Nephron progenitor cell (in vitro differentiated cells): ENCODE measurements at regions not wholly inside any gene's neighbourhood (a gene's known extent, or its start where the extent isn't known, plus 50 kb on each side); places are given as distances from the start of the nearest gene placed in this dataset.

Experiments used
- DNase-seq: peaks from one replicate; pipeline ENCODE4 v3.0.0; 2021
- H3K27ac Mint-ChIP-seq: 2 replicates; pipeline ENCODE4 v1.8.0; 2021; ENCODE audit warnings: mild to moderate bottlenecking, moderate library complexity, mixed read lengths
- H3K27me3 Mint-ChIP-seq: 2 replicates; pipeline ENCODE4 v1.8.0; 2021; ENCODE audit warnings: mild to moderate bottlenecking, low read depth, mixed read lengths; ENCODE audit not compliant: poor library complexity
- H3K36me3 Mint-ChIP-seq: 2 replicates; pipeline ENCODE4 v1.8.0; 2021; ENCODE audit warnings: low read depth, mixed read lengths
- H3K4me1 Mint-ChIP-seq: 2 replicates; pipeline ENCODE4 v1.8.0; 2021; ENCODE audit warnings: mixed read lengths
- H3K4me3 Mint-ChIP-seq: 2 replicates; pipeline ENCODE4 v1.8.0; 2021; ENCODE audit warnings: mild to moderate bottlenecking, moderate library complexity, mixed read lengths
- H3K9me3 Mint-ChIP-seq: 2 replicates; pipeline ENCODE4 v1.8.0; 2021; ENCODE audit warnings: mild to moderate bottlenecking, moderate library complexity, mixed read lengths
- TF ChIP-seq, protein P1 (sequence below): fragments of 200-600 bp; sonication (generic); IDR thresholded peaks from 2 replicates; pipeline ENCODE4 v1.5.0; 2021; ENCODE audit warnings: antibody characterized with exemption

- no peak overlapping the region for H3K27ac Mint-ChIP-seq
- H3K36me3 Mint-ChIP-seq = no peaks in the 10 kb centered on the region
- H3K27me3 Mint-ChIP-seq = no peaks in the 10 kb centered on the region
- no peak for DNase-seq
- no peaks in the 10 kb centered on the region for H3K9me3 Mint-ChIP-seq
- H3K4me1 Mint-ChIP-seq = peaks cover 20% of the 10 kb centered on the region
- TF ChIP-seq, protein P1, sequence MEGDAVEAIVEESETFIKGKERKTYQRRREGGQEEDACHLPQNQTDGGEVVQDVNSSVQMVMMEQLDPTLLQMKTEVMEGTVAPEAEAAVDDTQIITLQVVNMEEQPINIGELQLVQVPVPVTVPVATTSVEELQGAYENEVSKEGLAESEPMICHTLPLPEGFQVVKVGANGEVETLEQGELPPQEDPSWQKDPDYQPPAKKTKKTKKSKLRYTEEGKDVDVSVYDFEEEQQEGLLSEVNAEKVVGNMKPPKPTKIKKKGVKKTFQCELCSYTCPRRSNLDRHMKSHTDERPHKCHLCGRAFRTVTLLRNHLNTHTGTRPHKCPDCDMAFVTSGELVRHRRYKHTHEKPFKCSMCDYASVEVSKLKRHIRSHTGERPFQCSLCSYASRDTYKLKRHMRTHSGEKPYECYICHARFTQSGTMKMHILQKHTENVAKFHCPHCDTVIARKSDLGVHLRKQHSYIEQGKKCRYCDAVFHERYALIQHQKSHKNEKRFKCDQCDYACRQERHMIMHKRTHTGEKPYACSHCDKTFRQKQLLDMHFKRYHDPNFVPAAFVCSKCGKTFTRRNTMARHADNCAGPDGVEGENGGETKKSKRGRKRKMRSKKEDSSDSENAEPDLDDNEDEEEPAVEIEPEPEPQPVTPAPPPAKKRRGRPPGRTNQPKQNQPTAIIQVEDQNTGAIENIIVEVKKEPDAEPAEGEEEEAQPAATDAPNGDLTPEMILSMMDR = no peak
- no peak overlapping the region for H3K4me3 Mint-ChIP-seq
Measured at GRCh38 chr3:18223974-18224373, 201.2 kb downstream of the SATB1 start.

GRCh38 chr3:18223571-18223970 lies 201.6 kb downstream of the SATB1 start:
- Mint-ChIP-seq H3K4me3 (no peak overlapping the region), H3K36me3 (no peaks in the 10 kb centered on the region)
- TF ChIP-seq, protein P1 = no peak

DNA sequence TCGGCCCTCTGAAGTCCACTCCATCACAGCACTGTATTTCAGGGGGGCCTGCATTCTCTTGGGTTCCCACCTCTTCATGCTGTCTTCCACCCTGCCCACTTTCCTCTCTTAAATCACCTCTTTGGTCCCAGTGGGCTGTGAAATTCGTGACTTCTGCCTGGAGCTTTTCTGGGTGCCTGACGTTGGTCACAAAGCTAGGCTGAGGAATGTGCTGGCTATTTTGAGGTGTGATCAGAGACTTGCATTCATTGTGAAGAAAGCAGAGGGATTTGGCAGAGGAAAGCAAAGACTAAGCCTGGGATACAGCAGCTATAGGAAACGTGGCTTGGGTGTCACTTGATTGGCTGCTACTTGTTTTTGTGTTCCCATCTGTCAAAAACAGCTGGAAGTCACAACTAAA lies 202.5 kb downstream of the SATB1 start:
- no peaks in the 10 kb centered on the region for H3K9me3 Mint-ChIP-seq
- TF ChIP-seq, protein P1 = no peak
- no peak overlapping the region for H3K4me3 Mint-ChIP-seq
- no peaks in the 10 kb centered on the region for H3K27me3 Mint-ChIP-seq
- H3K36me3 Mint-ChIP-seq = no peaks in the 10 kb centered on the region
- H3K4me1 Mint-ChIP-seq = peaks cover 20% of the 10 kb centered on the region
- H3K27ac Mint-ChIP-seq = no peak overlapping the region
- DNase-seq = no peak

More at GRCh38 chr3:18223571-18223970, 201.6 kb downstream of the SATB1 start:
- H3K27me3 Mint-ChIP-seq = no peaks in the 10 kb centered on the region
- H3K27ac Mint-ChIP-seq = no peak overlapping the region
- no peaks in the 10 kb centered on the region for H3K9me3 Mint-ChIP-seq
- peak; percentile 13 for DNase-seq
- H3K4me1 Mint-ChIP-seq = peaks cover 20% of the 10 kb centered on the region

DNA sequence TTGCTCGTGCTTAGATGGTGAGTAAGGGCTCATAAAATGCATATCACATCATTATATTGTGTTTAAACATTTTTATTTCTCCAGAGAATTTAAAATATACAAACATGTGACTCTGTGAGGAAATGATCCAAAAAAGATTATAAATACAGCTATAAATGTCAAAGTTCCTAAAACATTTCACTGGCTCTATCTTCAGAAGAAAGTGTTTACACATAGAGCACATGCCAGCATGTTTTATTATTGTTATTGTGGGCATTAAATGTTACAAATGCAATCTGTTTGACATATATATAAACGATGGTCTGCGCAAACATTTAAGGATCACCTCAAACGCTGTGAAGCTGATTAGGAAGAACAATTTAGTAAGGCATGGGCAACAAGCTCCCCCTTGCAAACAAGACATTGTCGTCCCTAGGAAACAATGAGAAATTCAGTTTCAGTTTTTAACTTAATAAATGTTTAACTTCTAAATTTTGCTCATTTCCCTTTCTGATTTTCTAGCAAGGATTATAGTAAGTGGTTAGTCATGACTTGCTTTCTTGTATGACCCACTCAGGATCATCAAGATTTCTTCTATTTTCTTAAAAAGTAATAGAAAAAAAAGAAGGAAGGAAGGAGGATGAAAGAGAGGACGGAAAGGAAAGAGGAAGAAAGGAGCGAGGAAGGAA lies 207.5 kb downstream of the SATB1 start:
- Mint-ChIP-seq H3K27ac (no peak overlapping the region), H3K9me3 (no peaks in the 10 kb centered on the region), H3K4me3 (no peak overlapping the region), H3K4me1 (peaks cover 7% of the 10 kb centered on the region), H3K27me3 (no peaks in the 10 kb centered on the region), H3K36me3 (no peaks in the 10 kb centered on the region)
- DNase-seq = no peak
- TF ChIP-seq, protein P1 = no peak

GRCh38 chr3:18216996-18217395 lies 208.1 kb downstream of the SATB1 start:
- H3K27me3 Mint-ChIP-seq = no peaks in the 10 kb centered on the region
- no peak overlapping the region for H3K4me3 Mint-ChIP-seq
- H3K4me1 Mint-ChIP-seq = peaks cover under 1% of the 10 kb centered on the region
- no peaks in the 10 kb centered on the region for H3K36me3 Mint-ChIP-seq
- no peaks in the 10 kb centered on the region for H3K9me3 Mint-ChIP-seq
- H3K27ac Mint-ChIP-seq = no peak overlapping the region
- TF ChIP-seq, protein P1 = no peak
- no peak for DNase-seq

- no peak for DNase-seq
- H3K4me1 Mint-ChIP-seq = no peaks in the 10 kb centered on the region
- H3K27me3 Mint-ChIP-seq = no peaks in the 10 kb centered on the region
- no peak overlapping the region for H3K27ac Mint-ChIP-seq
- H3K9me3 Mint-ChIP-seq = no peaks in the 10 kb centered on the region
- H3K4me3 Mint-ChIP-seq = no peak overlapping the region
- no peaks in the 10 kb centered on the region for H3K36me3 Mint-ChIP-seq
- TF ChIP-seq, protein P1 = no peak
Measured at GRCh38 chr3:18215639-18216038, 209.5 kb downstream of the SATB1 start.
